ENCODE measurements at regions not wholly inside any gene's neighbourhood (a gene's known extent, or its start where the extent isn't known, plus 50 kb on each side); places are given as distances from the start of the nearest gene placed in this dataset.
A peak's percentile ranks its signal among the peaks of the same experiment; 100 is the strongest.
"Not testable (repeated sequence)": the region's sequence is repeated elsewhere in the genome, so short reads cannot be mapped to it uniquely, and the experiment has no call there.

- intact Hi-C loops (cut with DNase I); DNase-seq (ENCODE audit: low spot score): not testable (repeated sequence)
These were observed 643.6 kb downstream of the NR2F1-AS1 start for GRCh38 chr5:92937396-92937795.

DNA sequence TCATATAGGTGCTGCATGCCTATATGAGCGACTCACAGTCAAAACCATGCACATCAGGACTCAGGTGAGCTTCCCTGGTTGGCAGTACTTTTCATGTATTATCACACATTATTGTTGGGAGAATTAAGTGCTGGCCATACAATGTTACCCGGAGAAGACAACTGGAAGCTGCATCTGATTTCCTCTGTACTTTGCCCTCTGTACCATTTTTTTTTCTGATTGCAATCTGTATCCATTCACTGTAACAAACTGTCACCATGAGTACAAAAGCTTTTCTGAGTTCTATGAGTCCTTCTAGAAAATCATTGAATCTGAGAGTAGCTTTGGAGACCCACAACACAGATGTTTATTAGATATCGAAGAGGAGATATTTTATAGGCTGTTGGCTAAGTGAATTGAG is 651.0 kb downstream of the NR2F1-AS1 start:
- intact Hi-C loops (cut with DNase I), result no loop called here

GRCh38 chr5:92927291-92927778 is 653.7 kb downstream of the NR2F1-AS1 start:
- intact Hi-C loops (cut with DNase I), result no loop called here
- no peak for DNase-seq (ENCODE audit: low spot score)

More for the DNA sequence above, 651.0 kb downstream of the NR2F1-AS1 start:
- no peak for DNase-seq (ENCODE audit: low spot score)

- intact Hi-C loops (cut with DNase I), result no loop called here
- no peak for DNase-seq (ENCODE audit: low spot score)
These were observed 657.1 kb downstream of the NR2F1-AS1 start for GRCh38 chr5:92923885-92924284.

GRCh38 chr5:92922231-92922967 is 658.6 kb downstream of the NR2F1-AS1 start:
- DNase-seq (ENCODE audit: low spot score), result no peak
- intact Hi-C loops (cut with DNase I), result no loop called here

GRCh38 chr5:92917044-92917443 is 664.0 kb downstream of the NR2F1-AS1 start:
- DNase-seq (ENCODE audit: low spot score), result no peak
- intact Hi-C loops (cut with DNase I), result no loop called here

- DNase-seq (ENCODE audit: low spot score), result no peak
- intact Hi-C loops (cut with DNase I), result no loop called here
These were observed 665.0 kb downstream of the NR2F1-AS1 start for GRCh38 chr5:92916036-92916435.

DNA sequence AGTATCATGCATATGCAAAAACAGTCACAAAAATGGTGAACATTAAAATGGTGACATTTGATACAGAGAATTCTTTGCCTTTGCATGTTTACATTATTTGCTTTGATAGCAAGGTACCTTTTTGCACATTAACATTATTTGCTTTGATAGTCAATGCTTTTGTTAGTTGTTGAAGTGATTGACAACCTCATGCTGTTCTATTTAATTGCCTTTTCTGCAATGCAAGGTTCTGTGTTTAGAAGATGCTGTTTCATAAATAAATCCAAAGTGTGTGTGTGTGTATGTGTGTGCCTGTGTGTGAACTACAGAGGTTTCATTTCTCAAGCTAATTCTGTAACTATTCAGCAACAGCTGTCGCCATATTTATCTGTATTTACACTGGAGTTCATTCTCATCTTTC is 668.7 kb downstream of the NR2F1-AS1 start:
- intact Hi-C loops (cut with DNase I), result no loop called here
- DNase-seq (ENCODE audit: low spot score), result no peak

DNA sequence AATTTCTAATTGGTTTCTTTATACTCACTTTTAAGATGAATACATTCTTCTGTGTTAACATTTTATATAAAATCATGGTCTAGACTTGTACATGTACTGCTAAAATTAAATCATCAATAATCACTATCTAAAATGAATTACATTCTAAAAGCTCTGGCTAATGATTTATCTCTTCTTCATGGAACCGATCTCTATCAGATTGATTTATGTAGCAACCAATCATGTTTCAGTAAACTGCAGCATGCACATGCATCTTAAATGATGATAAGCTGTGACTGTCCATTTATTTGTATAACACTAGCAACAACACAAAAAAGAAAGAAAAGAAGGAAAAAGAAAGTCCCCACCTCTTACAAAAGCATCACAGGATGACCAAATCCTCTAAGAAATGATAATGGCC is 669.2 kb downstream of the NR2F1-AS1 start:
- DNase-seq (ENCODE audit: low spot score), result no peak
- intact Hi-C loops (cut with DNase I), result no loop called here

- intact Hi-C loops (cut with DNase I), result no loop called here
- DNase-seq (ENCODE audit: low spot score), result no peak
These were observed 669.7 kb downstream of the NR2F1-AS1 start for GRCh38 chr5:92911293-92911692.

- intact Hi-C loops (cut with DNase I), result no loop called here
- peak; percentile 62 for DNase-seq (ENCODE audit: low spot score)
These were observed 671.4 kb downstream of the NR2F1-AS1 start for GRCh38 chr5:92909602-92909962.

- DNase-seq (ENCODE audit: low spot score), result no peak
- intact Hi-C loops (cut with DNase I), result no loop called here
These were observed 671.9 kb downstream of the NR2F1-AS1 start for GRCh38 chr5:92908952-92909601.

- intact Hi-C loops (cut with DNase I), result no loop called here
- DNase-seq (ENCODE audit: low spot score), result no peak
These were observed 672.9 kb downstream of the NR2F1-AS1 start for GRCh38 chr5:92907938-92908606.

DNA sequence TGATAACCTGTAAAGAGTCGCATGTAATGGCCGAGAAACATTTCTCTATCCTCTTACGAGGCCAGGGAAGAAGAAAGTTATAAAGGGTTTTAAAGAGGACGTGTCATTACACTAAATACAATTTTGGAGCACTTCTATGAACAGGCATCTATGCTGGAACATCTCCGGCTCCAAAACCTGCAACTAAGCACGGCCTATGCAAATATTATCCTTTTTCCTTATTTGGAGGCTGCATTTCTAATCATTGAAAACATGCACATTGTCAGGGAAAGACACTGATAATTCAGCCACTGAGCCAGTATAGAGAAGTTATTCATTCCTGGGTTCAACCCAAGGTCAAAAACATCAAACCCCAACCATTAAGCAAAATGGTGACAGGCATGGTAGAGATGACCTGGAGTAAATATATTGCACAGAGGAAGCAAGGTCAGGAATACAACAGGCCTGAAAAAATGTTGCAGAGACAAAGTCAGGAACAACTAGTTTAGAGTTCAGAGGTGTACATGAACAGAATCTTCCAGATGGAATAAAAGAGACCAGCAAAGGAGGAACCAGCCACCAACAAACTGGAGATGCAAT is 674.1 kb downstream of the NR2F1-AS1 start:
- no peak for DNase-seq (ENCODE audit: low spot score)
- intact Hi-C loops (cut with DNase I), result no loop called here

- intact Hi-C loops (cut with DNase I), result no loop called here
- DNase-seq (ENCODE audit: low spot score), result no peak
These were observed 677.0 kb downstream of the NR2F1-AS1 start for GRCh38 chr5:92904021-92904420.

- intact Hi-C loops (cut with DNase I), result no loop called here
- no peak for DNase-seq (ENCODE audit: low spot score)
These were observed 681.4 kb downstream of the NR2F1-AS1 start for GRCh38 chr5:92899611-92900010.

DNA sequence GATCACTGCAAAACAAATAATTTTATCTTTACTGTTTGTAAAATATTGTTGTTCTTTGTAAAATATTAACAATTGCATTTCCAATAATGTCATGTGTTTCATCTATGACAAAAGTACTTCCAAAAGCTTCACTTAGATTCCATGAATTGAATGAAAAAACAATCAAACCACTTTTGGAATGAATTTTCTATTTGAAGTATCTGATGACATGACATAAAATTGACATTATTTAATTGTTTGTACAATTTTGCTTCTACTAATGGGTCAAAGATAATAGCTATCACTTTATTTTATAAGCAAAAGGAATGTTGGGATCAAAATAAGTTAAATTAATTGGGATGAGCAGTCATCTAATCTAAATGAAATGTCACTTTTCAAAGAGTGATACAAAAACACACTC is 684.3 kb downstream of the NR2F1-AS1 start:
- intact Hi-C loops (cut with DNase I), result no loop called here
- DNase-seq (ENCODE audit: low spot score), result no peak

- intact Hi-C loops (cut with DNase I), result no loop called here
- DNase-seq (ENCODE audit: low spot score), result no peak
These were observed 690.2 kb downstream of the NR2F1-AS1 start for GRCh38 chr5:92890841-92891244.

- intact Hi-C loops (cut with DNase I), result no loop called here
- no peak for DNase-seq (ENCODE audit: low spot score)
These were observed 691.9 kb downstream of the NR2F1-AS1 start for GRCh38 chr5:92889140-92889539.

DNA sequence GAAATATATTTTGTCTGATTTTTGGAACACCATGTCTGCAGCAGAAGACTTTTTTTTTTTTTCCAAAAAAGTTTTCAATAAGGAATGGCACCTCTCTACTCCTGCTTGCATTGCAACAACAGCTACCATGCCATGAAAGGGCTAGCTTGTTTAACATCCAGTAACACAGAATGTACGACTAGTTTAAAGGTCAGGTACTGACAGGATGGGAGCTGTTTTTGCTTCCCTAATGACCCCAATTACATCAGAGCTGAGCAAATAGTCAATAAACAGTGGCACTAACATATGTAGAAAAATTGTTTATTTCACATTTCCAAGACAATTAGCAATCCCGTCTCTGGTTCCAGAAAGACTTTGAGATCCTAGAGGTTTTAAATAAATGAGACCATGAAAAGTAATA is 693.8 kb downstream of the NR2F1-AS1 start:
- no peak for DNase-seq (ENCODE audit: low spot score)
- intact Hi-C loops (cut with DNase I), result no loop called here
